ENCODE measurements at regions not wholly inside any gene's neighbourhood (a gene's known extent, or its start where the extent isn't known, plus 50 kb on each side); places are given as distances from the start of the nearest gene placed in this dataset.
"Not testable (repeated sequence)": the region's sequence is repeated elsewhere in the genome, so short reads cannot be mapped to it uniquely, and the experiment has no call there.

DNA sequence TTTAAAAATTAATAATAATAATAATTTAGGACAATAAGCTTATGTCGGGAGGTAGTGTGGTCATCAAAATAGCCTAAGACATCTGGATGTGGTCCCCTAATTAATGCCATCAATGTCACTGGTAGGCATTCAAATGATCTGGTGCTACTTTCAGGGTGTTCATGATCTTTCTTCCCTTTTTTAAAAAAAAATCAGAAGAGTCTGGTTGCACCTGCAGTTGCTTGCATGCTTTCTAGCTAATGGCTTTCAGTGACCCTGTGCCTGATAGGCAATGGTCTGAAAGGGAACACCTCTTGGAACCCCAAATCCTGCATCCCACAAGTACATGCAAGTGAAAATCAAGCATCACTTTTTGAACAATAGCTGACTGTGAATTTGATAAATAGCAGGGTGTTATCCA, 64.1 kb upstream of the KBTBD8 start:
- no peak for DNase-seq
- no TSS peak for BruUV-seq (replicated peaks)
- POLR2A ChIA-PET (ENCODE audit: unreplicated experiment), result no interaction called here
- H2AFZ ChIP-seq, result no peak overlapping the region
- no peaks in the 10 kb centered on the region for H3K9me3 ChIP-seq (ENCODE audit: insufficient read depth, low read depth)
- no peaks in the 10 kb centered on the region for H3K79me2 ChIP-seq (ENCODE audit: low read depth)
- CTCF ChIA-PET, result no interaction called here
- no peaks in the 10 kb centered on the region for H4K20me1 ChIP-seq (ENCODE audit: insufficient read depth)
- no peaks in the 10 kb centered on the region for H3K4me1 ChIP-seq (replicated peaks; ENCODE audit: insufficient read depth)
- TF ChIP-seq, protein P1, sequence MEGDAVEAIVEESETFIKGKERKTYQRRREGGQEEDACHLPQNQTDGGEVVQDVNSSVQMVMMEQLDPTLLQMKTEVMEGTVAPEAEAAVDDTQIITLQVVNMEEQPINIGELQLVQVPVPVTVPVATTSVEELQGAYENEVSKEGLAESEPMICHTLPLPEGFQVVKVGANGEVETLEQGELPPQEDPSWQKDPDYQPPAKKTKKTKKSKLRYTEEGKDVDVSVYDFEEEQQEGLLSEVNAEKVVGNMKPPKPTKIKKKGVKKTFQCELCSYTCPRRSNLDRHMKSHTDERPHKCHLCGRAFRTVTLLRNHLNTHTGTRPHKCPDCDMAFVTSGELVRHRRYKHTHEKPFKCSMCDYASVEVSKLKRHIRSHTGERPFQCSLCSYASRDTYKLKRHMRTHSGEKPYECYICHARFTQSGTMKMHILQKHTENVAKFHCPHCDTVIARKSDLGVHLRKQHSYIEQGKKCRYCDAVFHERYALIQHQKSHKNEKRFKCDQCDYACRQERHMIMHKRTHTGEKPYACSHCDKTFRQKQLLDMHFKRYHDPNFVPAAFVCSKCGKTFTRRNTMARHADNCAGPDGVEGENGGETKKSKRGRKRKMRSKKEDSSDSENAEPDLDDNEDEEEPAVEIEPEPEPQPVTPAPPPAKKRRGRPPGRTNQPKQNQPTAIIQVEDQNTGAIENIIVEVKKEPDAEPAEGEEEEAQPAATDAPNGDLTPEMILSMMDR (conservative IDR thresholded peaks at IDR 0.05), result no peak
- TF ChIP-seq EZH2 (IDR thresholded peaks at IDR 0.05; ENCODE audit: low read depth), result no peak
- intact Hi-C loops (cut with micrococcal nuclease; ENCODE audit: unreplicated experiment), result no loop called here
- H3K27me3 ChIP-seq (ENCODE audit: insufficient read depth, low read depth), result 0 out of 2 replicates have a peak, but pooled peaks cover 4% of the 10 kb centered on the region
- no peaks in the 10 kb centered on the region for H3F3A ChIP-seq (ENCODE audit: insufficient read depth, low read depth)
- H3K9me2 ChIP-seq (ENCODE audit: insufficient read depth), result no peaks in the 10 kb centered on the region
- H3K4me3 ChIP-seq, result no peak overlapping the region
- no peaks in the 10 kb centered on the region for H3K36me3 ChIP-seq (ENCODE audit: low read depth)
- H3K27ac ChIP-seq, result no peak overlapping the region
- no peak overlapping the region for H3K4me2 ChIP-seq

- CTCF ChIA-PET, result no interaction called here
Observed at GRCh38 chr3:66934725-66935124, 63.4 kb upstream of the KBTBD8 start.

DNA sequence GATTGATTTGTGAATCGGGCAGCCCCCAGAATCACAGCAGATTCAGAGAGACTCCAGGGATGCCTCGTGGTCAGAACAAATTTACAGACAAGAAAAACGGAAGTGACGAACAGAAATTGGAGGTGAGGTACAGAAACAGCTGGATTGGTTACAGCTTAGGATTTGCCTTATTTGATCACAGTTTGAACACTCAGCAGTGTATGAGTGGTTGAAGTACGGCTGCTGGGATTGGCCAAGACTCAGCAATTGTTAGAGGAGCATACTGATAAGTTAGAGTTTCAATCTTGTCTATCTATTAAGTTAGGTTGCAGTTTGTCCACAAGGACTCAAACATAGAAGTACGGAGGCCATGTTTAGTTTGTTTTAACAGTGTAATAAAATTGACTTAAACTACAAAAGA, 61.1 kb upstream of the KBTBD8 start:
- H3K36me3 ChIP-seq (ENCODE audit: low read depth); DNase-seq; H3K4me3 ChIP-seq; H3K9me3 ChIP-seq (ENCODE audit: insufficient read depth, low read depth); H2AFZ ChIP-seq; H4K20me1 ChIP-seq (ENCODE audit: insufficient read depth); POLR2A ChIA-PET (ENCODE audit: unreplicated experiment); H3F3A ChIP-seq (ENCODE audit: insufficient read depth, low read depth); BruUV-seq (replicated peaks); H3K4me1 ChIP-seq (replicated peaks; ENCODE audit: insufficient read depth); H3K79me2 ChIP-seq (ENCODE audit: low read depth); H3K9me2 ChIP-seq (ENCODE audit: insufficient read depth); H3K27ac ChIP-seq; CTCF ChIA-PET; H3K4me2 ChIP-seq: not testable (repeated sequence)
- intact Hi-C loops (cut with micrococcal nuclease; ENCODE audit: unreplicated experiment), result loop anchor here (5.0 kb wide), 1 partner anchor 1940 kb away; no protein-coding TSS in a partner anchor
- H3K27me3 ChIP-seq (ENCODE audit: insufficient read depth, low read depth), result peaks cover 11% of the 10 kb centered on the region; the same call in 1 of the 2 replicates

More at GRCh38 chr3:66934725-66935124, 63.4 kb upstream of the KBTBD8 start:
- H2AFZ ChIP-seq, result no peak overlapping the region
- H3K4me3 ChIP-seq, result no peak overlapping the region
- no peaks in the 10 kb centered on the region for H3K4me1 ChIP-seq (replicated peaks; ENCODE audit: insufficient read depth)
- POLR2A ChIA-PET (ENCODE audit: unreplicated experiment), result no interaction called here
- no peak overlapping the region for H3K4me2 ChIP-seq
- H3K36me3 ChIP-seq (ENCODE audit: low read depth), result no peaks in the 10 kb centered on the region
- no peaks in the 10 kb centered on the region for H3K9me3 ChIP-seq (ENCODE audit: insufficient read depth, low read depth)
- H3K27me3 ChIP-seq (ENCODE audit: insufficient read depth, low read depth), result peaks cover 7% of the 10 kb centered on the region; the same call in 1 of the 2 replicates
- no peaks in the 10 kb centered on the region for H3K9me2 ChIP-seq (ENCODE audit: insufficient read depth)
- TF ChIP-seq, protein P1 (conservative IDR thresholded peaks at IDR 0.05), result no peak
- TF ChIP-seq EZH2 (IDR thresholded peaks at IDR 0.05; ENCODE audit: low read depth), result no peak
- DNase-seq, result no peak
- no peaks in the 10 kb centered on the region for H3F3A ChIP-seq (ENCODE audit: insufficient read depth, low read depth)
- BruUV-seq (replicated peaks), result no TSS peak
- no peak overlapping the region for H3K27ac ChIP-seq
- no peaks in the 10 kb centered on the region for H4K20me1 ChIP-seq (ENCODE audit: insufficient read depth)
- intact Hi-C loops (cut with micrococcal nuclease; ENCODE audit: unreplicated experiment), result loop anchor here (5.0 kb wide), 1 partner anchor 1943 kb away; no protein-coding TSS in a partner anchor
- H3K79me2 ChIP-seq (ENCODE audit: low read depth), result no peaks in the 10 kb centered on the region
